Effector memory CD4-positive, alpha-beta T cell (primary cell): ENCODE measurements at regions not wholly inside any gene's neighbourhood (a gene's known extent, or its start where the extent isn't known, plus 50 kb on each side); places are given as distances from the start of the nearest gene placed in this dataset.

Experiments used
- DNase-seq, 3 donors: peaks; one replicate each; pipeline ENCODE4 v3.0.0-alpha.2; 2020
- H3K27ac ChIP-seq: 2 replicates; pipeline ENCODE4 v1.7.0; 2013; ENCODE audit warnings: mild to moderate bottlenecking, low read length, moderate library complexity; ENCODE audit not compliant: insufficient read depth, poor library complexity, severe bottlenecking
- H3K27me3 ChIP-seq: replicated peaks from 2 replicates; pipeline ENCODE4 v1.7.0; 2013; ENCODE audit warnings: mild to moderate bottlenecking, low read length; ENCODE audit not compliant: insufficient read depth, control insufficient read depth, poor library complexity, severe bottlenecking
- H3K36me3 ChIP-seq: 2 replicates; pipeline ENCODE4 v1.7.0; 2013; ENCODE audit warnings: mild to moderate bottlenecking, low read length, moderate library complexity; ENCODE audit not compliant: control insufficient read depth, insufficient read depth
- H3K4me1 ChIP-seq: 2 replicates; pipeline ENCODE4 v1.7.0; 2013; ENCODE audit warnings: low read length, mild to moderate bottlenecking; ENCODE audit not compliant: control insufficient read depth, insufficient read depth, poor library complexity, severe bottlenecking
- H3K4me3 ChIP-seq: 2 replicates; pipeline ENCODE4 v1.7.0; 2013; ENCODE audit warnings: low read length, low read depth, mild to moderate bottlenecking; ENCODE audit not compliant: insufficient read depth, poor library complexity, severe bottlenecking
- H3K9me3 ChIP-seq: 2 replicates; pipeline ENCODE4 v1.7.0; 2013; ENCODE audit warnings: mild to moderate bottlenecking, low read length, moderate library complexity; ENCODE audit not compliant: control insufficient read depth

GRCh38 chr7:7129381-7129780 is 53.0 kb upstream of the C1GALT1 start:
- Histone ChIP-seq H3K4me3 (no peak overlapping the region), H3K27ac (no peak overlapping the region), H3K27me3 (no peaks in the 10 kb centered on the region), H3K4me1 (no peaks in the 10 kb centered on the region), H3K9me3 (no peaks in the 10 kb centered on the region), H3K36me3 (no peaks in the 10 kb centered on the region)
- no peak for DNase-seq

GRCh38 chr7:7131273-7131672 is 51.1 kb upstream of the C1GALT1 start:
- no peaks in the 10 kb centered on the region for H3K9me3 ChIP-seq
- H3K4me3 ChIP-seq: no peak overlapping the region
- no peaks in the 10 kb centered on the region for H3K27me3 ChIP-seq
- no peaks in the 10 kb centered on the region for H3K36me3 ChIP-seq
- no peak overlapping the region for H3K27ac ChIP-seq
- DNase-seq: no peak
- H3K4me1 ChIP-seq: no peaks in the 10 kb centered on the region
